ENCODE measurements at regions not wholly inside any gene's neighbourhood (a gene's known extent, or its start where the extent isn't known, plus 50 kb on each side); places are given as distances from the start of the nearest gene placed in this dataset.
"Not testable (repeated sequence)": the region's sequence is repeated elsewhere in the genome, so short reads cannot be mapped to it uniquely, and the experiment has no call there.

DNA sequence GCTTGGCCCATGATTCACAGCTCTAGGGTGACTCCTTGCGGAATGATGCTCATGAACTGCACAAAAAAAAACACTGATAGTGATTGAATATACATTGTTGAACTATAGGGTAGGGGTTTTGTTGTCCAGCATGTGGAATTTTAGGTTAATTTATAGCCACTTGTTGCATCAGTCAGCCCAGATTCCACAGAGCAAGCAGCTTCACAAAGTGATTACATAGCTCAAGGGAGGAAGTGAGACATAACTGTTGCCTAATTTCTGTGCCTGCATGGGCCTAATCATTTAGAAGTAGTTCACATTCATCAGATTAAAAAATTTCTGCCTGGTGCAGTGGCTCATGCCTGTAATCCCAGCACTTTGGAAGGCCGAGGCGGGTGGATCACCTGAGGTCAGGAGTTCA is 142.2 kb upstream of the ZNF722 start:
- H3K4me3 ChIP-seq (ENCODE audit: low read depth in 1 of 2, low read length in 1 of 2); H3K4me1 ChIP-seq (ENCODE audit: control insufficient read depth in 1 of 2, insufficient read depth in 1 of 2, low read depth in 1 of 2, low read length in 1 of 2); H3K36me3 ChIP-seq; H3K27ac ChIP-seq; H3K27me3 ChIP-seq: not testable (repeated sequence)
- H3K9me3 ChIP-seq, result peaks cover 11% of the 10 kb centered on the region

DNA sequence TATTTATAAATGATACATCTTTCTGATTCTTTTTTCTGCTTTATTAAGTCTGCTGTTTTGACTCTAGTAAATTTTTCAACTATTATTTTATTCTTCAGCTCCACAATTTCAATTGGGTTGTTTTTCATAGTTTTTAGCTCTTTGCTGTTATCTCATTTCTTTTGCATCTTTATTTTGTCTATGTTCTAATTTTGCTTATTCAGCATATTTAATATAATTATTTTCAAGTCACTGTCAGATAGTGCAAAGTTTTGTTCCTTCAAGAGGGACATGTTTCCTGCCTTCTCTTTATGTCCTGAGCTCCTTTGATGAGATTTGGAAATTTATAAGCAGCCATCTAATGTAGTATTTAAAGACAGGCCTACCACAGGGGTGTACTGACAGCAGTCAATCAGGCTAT is 131.5 kb upstream of the ZNF722 start:
- TF ChIP-seq, protein P1, sequence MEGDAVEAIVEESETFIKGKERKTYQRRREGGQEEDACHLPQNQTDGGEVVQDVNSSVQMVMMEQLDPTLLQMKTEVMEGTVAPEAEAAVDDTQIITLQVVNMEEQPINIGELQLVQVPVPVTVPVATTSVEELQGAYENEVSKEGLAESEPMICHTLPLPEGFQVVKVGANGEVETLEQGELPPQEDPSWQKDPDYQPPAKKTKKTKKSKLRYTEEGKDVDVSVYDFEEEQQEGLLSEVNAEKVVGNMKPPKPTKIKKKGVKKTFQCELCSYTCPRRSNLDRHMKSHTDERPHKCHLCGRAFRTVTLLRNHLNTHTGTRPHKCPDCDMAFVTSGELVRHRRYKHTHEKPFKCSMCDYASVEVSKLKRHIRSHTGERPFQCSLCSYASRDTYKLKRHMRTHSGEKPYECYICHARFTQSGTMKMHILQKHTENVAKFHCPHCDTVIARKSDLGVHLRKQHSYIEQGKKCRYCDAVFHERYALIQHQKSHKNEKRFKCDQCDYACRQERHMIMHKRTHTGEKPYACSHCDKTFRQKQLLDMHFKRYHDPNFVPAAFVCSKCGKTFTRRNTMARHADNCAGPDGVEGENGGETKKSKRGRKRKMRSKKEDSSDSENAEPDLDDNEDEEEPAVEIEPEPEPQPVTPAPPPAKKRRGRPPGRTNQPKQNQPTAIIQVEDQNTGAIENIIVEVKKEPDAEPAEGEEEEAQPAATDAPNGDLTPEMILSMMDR (IDR thresholded peaks at IDR 0.05), result no peak
- Histone ChIP-seq H3K27me3 (no peaks in the 10 kb centered on the region), H3K9me3 (peaks cover 6% of the 10 kb centered on the region), H3K4me1 (ENCODE audit: control insufficient read depth in 1 of 2, insufficient read depth in 1 of 2, low read depth in 1 of 2, low read length in 1 of 2) (no peaks in the 10 kb centered on the region), H3K36me3 (no peaks in the 10 kb centered on the region), H3K4me3 (ENCODE audit: low read depth in 1 of 2, low read length in 1 of 2) (no peak overlapping the region), H3K27ac (no peak overlapping the region)

DNA sequence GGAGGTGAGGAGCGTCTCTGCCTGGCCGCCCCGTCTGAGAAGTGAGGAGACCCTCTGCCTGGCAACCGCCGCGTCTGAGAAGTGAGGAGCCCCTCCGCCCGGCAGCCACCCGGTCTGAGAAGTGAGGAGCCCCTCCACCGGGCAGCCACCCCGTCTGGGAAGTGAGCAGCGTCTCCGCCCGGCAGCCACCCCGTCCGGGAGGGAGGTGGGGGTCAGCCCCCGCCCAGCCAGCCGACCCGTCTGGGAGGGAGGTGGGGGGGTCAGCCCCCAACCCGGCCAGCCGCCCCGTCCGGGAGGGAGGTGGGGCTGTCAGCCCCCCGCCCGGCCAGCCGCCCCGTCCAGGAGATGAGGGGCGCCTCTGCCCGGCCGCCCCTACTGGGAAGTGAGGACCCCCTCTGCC is 124.4 kb upstream of the ZNF722 start:
- H3K36me3 ChIP-seq; H3K27me3 ChIP-seq; H3K4me1 ChIP-seq (ENCODE audit: control insufficient read depth in 1 of 2, insufficient read depth in 1 of 2, low read depth in 1 of 2, low read length in 1 of 2); H3K27ac ChIP-seq; H3K4me3 ChIP-seq (ENCODE audit: low read depth in 1 of 2, low read length in 1 of 2): not testable (repeated sequence)
- H3K9me3 ChIP-seq, result peaks cover 39% of the 10 kb centered on the region

DNA sequence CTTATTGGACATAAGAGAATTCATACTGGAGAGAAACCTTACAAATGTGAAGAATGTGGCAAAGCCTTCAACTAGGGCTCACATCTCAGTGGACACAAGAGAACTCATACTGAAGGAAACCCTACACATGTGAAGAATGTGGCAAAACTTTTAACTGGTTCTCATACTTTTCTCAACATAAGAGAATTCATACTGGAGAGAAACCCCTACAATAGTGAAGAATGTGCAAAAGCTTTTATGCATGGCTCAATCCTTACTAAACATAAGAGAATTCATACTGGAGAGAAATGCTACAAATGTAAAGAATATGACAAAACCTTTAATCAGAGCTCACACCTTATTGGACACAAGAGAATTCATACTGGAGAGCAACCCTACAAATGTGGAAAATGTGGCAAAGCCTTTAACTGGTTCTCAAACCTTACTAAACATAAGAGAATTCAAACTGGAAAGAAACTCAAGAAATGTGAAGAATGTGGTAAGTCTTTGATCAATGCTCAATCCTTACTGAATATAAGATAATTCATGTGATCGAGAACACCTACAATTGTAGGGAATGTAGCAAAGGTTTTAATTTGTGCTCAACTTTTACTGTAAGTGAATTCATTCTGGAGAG is 121.8 kb upstream of the ZNF722 start:
- no peak overlapping the region for H3K27ac ChIP-seq
- no peaks in the 10 kb centered on the region for H3K27me3 ChIP-seq
- no peak overlapping the region for H3K4me3 ChIP-seq (ENCODE audit: low read depth in 1 of 2, low read length in 1 of 2)
- H3K36me3 ChIP-seq, result no peaks in the 10 kb centered on the region
- TF ChIP-seq, protein P1 (IDR thresholded peaks at IDR 0.05), result no peak
- peaks cover 40% of the 10 kb centered on the region for H3K9me3 ChIP-seq
- H3K4me1 ChIP-seq (ENCODE audit: control insufficient read depth in 1 of 2, insufficient read depth in 1 of 2, low read depth in 1 of 2, low read length in 1 of 2), result no peaks in the 10 kb centered on the region

DNA sequence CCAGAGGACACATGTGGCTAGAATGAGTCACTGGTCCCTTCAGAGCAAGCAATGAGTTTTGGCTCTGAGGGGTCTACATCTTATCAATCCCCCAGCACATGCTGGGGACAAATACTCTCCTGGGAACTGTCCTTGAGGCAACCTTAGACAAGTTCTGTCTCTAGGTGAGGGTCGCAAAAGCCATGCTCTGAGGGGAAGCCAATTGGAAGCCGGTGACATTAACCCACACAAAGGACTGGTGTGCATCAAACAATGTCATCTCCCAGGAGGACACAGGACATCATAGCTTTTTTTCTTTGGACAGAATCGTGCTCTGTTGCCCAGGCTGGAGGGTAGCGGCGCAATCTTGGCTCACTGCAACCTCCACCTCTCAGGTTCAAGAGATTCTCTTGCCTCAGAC is 111.6 kb upstream of the ZNF722 start:
- H3K27ac ChIP-seq, result no peak overlapping the region
- peaks cover 20% of the 10 kb centered on the region for H3K9me3 ChIP-seq
- H3K27me3 ChIP-seq, result no peaks in the 10 kb centered on the region

DNA sequence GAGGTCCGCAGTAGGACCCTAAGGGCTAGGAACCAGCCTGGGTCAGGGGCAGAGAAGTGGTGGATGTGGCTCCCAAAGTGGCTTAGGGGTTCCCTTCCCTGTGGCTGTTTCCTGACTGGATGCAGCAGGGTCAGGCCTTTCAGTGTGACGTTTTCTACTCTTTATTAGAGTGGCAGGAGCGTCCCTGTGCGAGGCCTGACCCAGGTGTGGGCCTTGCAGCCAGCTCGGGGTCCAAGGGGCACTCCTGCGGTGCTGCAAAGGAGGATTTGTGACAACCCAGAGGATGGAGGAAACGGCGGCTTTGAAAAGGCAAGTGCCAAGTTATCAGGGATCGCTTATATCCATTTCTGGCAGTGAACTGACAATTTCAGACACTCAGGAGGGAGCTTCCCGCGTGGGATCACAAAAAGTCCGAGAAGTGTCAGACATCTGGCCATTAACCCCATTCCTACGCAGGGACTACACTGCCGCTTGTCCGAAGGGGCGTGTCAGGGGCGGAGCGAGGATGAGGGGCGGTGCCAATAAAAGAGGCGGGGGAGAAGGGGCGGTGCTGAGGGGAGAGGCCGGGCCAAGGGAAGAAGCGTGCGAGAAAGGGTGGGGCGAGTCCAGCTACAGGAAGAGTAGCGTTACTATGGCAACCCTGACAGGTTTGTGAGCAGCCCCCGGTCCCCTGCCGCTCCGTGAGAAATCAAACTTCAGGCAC is 98.8 kb upstream of the ZNF722 start:
- peaks cover 4% of the 10 kb centered on the region for H3K27me3 ChIP-seq
- H3K36me3 ChIP-seq, result no peaks in the 10 kb centered on the region
- TF ChIP-seq, protein P1 (IDR thresholded peaks at IDR 0.05), result no peak
- no peaks in the 10 kb centered on the region for H3K9me3 ChIP-seq
- H3K4me3 ChIP-seq (ENCODE audit: low read depth in 1 of 2, low read length in 1 of 2), result peak overlapping the region; percentile 24 to 70
- H3K4me1 ChIP-seq (ENCODE audit: control insufficient read depth in 1 of 2, insufficient read depth in 1 of 2, low read depth in 1 of 2, low read length in 1 of 2), result peaks cover 0 to 15% of the 10 kb centered on the region in 2 experiments
- H3K27ac ChIP-seq, result no peak overlapping the region

More for the DNA sequence above, 111.6 kb upstream of the ZNF722 start:
- H3K4me3 ChIP-seq (ENCODE audit: low read depth in 1 of 2, low read length in 1 of 2), result no peak overlapping the region
- no peaks in the 10 kb centered on the region for H3K4me1 ChIP-seq (ENCODE audit: control insufficient read depth in 1 of 2, insufficient read depth in 1 of 2, low read depth in 1 of 2, low read length in 1 of 2)
- H3K36me3 ChIP-seq, result no peaks in the 10 kb centered on the region
- TF ChIP-seq, protein P1 (IDR thresholded peaks at IDR 0.05), result no peak

All from neutrophil (primary cell).